ENCODE measurements at regions not wholly inside any gene's neighbourhood (a gene's known extent, or its start where the extent isn't known, plus 50 kb on each side); places are given as distances from the start of the nearest gene placed in this dataset.

DNA sequence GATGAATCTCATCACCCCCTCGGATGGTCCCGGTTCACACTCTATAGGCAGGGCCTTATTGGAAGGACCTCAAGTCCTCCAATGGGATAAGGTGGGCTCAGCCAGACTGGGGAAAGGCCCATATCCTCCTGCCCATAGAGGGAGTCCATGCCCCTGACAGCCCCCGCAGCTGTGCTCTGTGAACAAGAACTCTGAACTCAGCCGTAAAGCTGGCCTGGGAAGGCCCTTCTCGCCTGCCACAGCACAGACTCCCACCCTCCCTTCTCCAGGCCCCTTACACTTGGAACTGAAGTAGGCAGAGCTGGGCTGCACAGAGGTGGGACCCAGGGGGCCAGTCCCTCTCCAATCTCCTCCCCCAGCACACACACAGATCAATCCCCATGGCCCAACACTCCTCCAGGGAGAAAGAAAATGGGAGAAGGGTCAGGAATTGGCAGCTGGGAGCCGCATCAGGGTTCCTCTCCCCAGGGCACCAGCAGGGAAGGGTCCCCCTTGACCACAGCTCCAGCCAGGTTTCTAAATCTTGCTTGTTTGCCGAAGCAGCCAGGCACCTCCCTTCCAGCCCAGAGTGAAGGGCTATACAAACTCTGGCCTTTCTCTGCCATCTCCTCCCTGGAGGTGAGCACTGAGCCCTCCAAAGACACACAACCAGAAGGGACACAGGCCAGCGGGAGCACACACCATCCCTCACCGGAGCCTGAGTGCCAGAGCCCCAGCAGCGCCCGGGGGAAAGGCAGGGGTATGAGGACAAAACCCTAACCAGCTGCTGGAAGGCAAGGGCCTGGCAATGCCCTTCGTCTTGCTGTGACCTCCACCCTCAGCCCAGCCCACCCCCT, 454.1 kb downstream of the SOX9 start:
- intact Hi-C loops (cut with micrococcal nuclease), result no loop called here
- H3K4me3 Mint-ChIP-seq, result no peak overlapping the region
- no peak overlapping the region for H3K27ac Mint-ChIP-seq
- no peak for TF ChIP-seq CTCF (IDR thresholded peaks at IDR 0.05)
- ATAC-seq (no peak), DNase-seq (no peak)
- no peaks in the 10 kb centered on the region for H3K4me1 Mint-ChIP-seq (ENCODE audit: low read depth)
- H3K9me3 Mint-ChIP-seq, result no peaks in the 10 kb centered on the region
- no peaks in the 10 kb centered on the region for H3K36me3 Mint-ChIP-seq (ENCODE audit: low read depth)
- H3K27me3 Mint-ChIP-seq, result peaks cover 10% of the 10 kb centered on the region
- CTCF ChIA-PET, result no interaction called here
- POLR2A ChIA-PET, result no interaction called here

- DNase-seq, result no peak
- intact Hi-C loops (cut with micrococcal nuclease), result no loop called here
- CTCF ChIA-PET, result interaction anchor here (1.6 kb wide), 1 partner anchor 19 kb away, joined by 5 read pairs; no protein-coding TSS in a partner anchor
- no peaks in the 10 kb centered on the region for H3K4me1 Mint-ChIP-seq (ENCODE audit: low read depth)
- no peak overlapping the region for H3K27ac Mint-ChIP-seq
- no peaks in the 10 kb centered on the region for H3K36me3 Mint-ChIP-seq (ENCODE audit: low read depth)
- H3K9me3 Mint-ChIP-seq, result no peaks in the 10 kb centered on the region
- ATAC-seq, result no peak
- peaks cover 10% of the 10 kb centered on the region for H3K27me3 Mint-ChIP-seq
- POLR2A ChIA-PET, result no interaction called here
- no peak for TF ChIP-seq CTCF (IDR thresholded peaks at IDR 0.05)
- H3K4me3 Mint-ChIP-seq, result no peak overlapping the region
These were observed 454.9 kb downstream of the SOX9 start for GRCh38 chr17:72575542-72576233.

DNA sequence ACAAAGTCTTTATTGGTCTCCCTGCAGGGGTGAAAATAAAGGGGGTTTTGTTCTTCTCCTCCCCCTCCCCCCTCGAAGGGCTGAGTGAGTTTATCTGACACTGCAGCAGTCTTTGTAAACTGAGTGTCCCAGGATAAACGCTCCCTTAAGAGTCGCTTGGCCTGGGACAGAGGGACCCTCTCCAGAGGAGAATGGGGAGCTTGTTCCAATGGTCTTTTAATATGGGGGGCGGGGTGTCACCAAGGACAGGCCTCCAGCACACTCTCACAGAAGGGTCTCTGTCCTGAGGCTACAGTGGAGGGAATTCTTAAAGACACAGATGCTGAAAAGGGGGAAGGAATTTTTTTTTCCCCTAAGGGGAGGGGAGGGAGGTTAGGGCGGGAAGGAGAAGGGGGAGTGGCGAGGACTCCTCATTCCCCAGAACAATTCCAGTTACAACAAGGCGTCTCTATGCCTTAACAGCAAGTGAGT, 455.5 kb downstream of the SOX9 start:
- CTCF ChIA-PET, result interaction anchor here (1.6 to 2.0 kb wide), 2 partner anchors 16 to 20 kb away, joined by 5 to 6 read pairs; no protein-coding TSS in a partner anchor
- TF ChIP-seq CTCF (IDR thresholded peaks at IDR 0.05), result no peak
- ATAC-seq (no peak), DNase-seq (no peak)
- POLR2A ChIA-PET, result no interaction called here
- no peaks in the 10 kb centered on the region for H3K36me3 Mint-ChIP-seq (ENCODE audit: low read depth)
- H3K9me3 Mint-ChIP-seq, result no peaks in the 10 kb centered on the region
- no peak overlapping the region for H3K4me3 Mint-ChIP-seq
- intact Hi-C loops (cut with micrococcal nuclease), result no loop called here
- no peak overlapping the region for H3K27ac Mint-ChIP-seq
- H3K4me1 Mint-ChIP-seq (ENCODE audit: low read depth), result no peaks in the 10 kb centered on the region
- peaks cover 12% of the 10 kb centered on the region for H3K27me3 Mint-ChIP-seq

- H3K36me3 Mint-ChIP-seq (ENCODE audit: low read depth), result no peaks in the 10 kb centered on the region
- intact Hi-C loops (cut with micrococcal nuclease), result no loop called here
- H3K4me3 Mint-ChIP-seq, result no peak overlapping the region
- no peaks in the 10 kb centered on the region for H3K4me1 Mint-ChIP-seq (ENCODE audit: low read depth)
- DNase-seq, result no peak
- TF ChIP-seq CTCF (IDR thresholded peaks at IDR 0.05), result no peak
- POLR2A ChIA-PET, result no interaction called here
- no peak for ATAC-seq
- H3K27me3 Mint-ChIP-seq, result peaks cover 12% of the 10 kb centered on the region
- CTCF ChIA-PET, result interaction anchor here (1.6 kb wide), 1 partner anchor 22 kb away, joined by 9 read pairs; no protein-coding TSS in a partner anchor
- H3K27ac Mint-ChIP-seq, result no peak overlapping the region
- H3K9me3 Mint-ChIP-seq, result no peaks in the 10 kb centered on the region
These were observed 458.1 kb downstream of the SOX9 start for GRCh38 chr17:72578817-72579470.

Data from activated CD8-positive, alpha-beta T cell treated with anti-CD3 and anti-CD28 coated beads for 36 hours (primary cell).